Activated CD8-positive, alpha-beta memory T cell treated with anti-CD3 and anti-CD28 coated beads for 36 hours (primary cell): ENCODE measurements at regions not wholly inside any gene's neighbourhood (a gene's known extent, or its start where the extent isn't known, plus 50 kb on each side); places are given as distances from the start of the nearest gene placed in this dataset.

Experiments used
- CTCF ChIA-PET: fragments of 350-600 bp; sonication (Branson Sonifier 250); formaldehyde crosslinking; loops from one replicate; lab custom pipeline; 2021; ENCODE audit warnings: antibody characterized with exemption; lab: Charles Lee
- POLR2A ChIA-PET: fragments of 350-600 bp; sonication (Branson Sonifier 250); formaldehyde crosslinking; loops from one replicate; lab custom pipeline; 2021; ENCODE audit warnings: antibody characterized with exemption; lab: Charles Lee

DNA sequence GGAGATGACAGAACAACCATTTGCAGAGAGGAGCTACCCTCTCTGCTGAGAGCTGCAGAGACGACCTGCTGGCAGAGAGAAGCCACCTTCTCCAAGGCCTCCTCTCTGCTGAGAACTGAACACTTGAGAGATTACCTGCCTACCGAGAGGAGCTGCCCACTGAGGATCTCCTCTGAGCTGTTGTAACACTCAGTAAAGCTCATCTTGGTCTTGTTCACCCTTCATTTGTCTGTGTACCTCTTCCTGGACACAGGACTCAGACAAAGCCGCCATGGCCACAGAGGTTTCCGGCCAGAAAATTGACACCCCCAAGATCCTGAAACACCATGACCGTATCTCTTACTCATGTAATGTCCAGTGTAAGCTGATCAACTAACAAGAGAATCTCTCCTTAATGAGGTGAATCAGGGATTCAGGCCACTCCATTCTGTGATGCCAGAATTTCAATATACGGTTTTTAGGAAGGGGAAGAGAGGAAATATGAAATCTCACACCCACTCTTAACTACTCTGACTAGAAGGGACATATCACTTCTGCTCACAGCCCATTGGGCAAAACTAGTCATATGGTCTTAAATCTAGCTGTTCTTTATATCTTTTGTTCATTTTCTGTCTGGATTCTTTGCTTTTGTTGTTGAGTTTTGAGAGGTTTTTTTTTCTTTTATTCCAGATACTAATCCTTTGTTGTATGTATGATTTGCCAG lies 83.8 kb downstream of the RHOU start:
- ChIA-PET CTCF (no interaction called here), POLR2A (no interaction called here)

DNA sequence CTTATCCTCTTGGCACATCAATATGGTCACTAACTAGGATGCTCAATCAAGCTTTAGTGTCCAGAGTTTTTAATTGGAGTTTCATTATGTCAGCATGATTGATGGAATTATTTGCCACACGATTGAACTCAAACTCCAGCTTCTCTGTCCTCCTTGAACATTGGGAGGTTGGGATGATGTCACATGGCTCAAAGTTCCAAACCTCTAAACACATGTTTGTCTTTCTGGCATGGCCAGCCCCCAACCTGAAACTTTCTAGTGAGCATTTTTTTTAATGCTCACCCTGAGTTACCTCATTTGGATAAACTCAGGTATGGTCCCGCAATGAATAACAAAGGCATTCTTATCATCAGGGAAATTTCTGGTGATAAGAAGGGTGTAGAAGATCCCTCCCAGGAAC lies 86.0 kb downstream of the RHOU start:
- CTCF ChIA-PET, result no interaction called here

DNA sequence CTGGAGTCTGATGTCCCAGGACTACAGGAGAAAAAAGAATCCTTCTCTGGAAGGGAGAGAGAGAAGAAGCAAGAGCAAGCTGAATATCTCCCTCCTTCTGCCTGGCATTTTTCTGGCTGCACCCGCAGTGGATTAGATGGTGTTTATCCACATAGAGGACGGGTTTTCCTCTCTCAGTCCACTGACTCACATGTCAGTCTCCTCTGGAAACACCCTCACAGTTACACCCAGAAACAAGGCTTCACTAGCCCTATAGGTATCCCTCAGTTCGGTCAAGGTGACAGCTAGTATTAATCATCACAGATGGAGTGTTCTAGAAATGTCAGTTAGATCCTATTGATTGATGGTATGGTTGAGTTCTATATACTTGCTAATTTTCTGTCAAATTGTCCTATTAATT lies 87.9 kb downstream of the RHOU start:
- POLR2A ChIA-PET, result no interaction called here
- CTCF ChIA-PET, result no interaction called here

More for the DNA sequence above, 86.0 kb downstream of the RHOU start:
- POLR2A ChIA-PET, result no interaction called here

DNA sequence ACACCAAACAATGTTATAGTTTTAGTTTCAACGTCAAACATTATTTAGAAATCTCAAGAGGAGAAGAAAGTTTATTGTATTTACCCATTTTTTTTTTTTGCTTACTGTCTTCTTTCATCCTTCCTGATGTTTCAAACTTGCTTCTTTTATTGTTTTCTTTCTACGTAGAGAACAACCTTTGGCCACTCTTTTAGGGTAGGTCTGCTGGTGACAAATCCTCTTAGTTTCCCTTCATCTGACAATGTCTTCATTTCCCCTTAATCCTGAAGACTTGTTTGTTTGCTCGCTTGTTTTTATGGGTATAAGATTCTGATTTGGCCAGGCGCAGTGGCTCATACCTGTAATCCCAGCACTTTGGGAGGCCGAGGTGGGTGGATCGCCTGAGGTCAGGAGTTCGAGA lies 89.1 kb downstream of the RHOU start:
- CTCF ChIA-PET, result no interaction called here

DNA sequence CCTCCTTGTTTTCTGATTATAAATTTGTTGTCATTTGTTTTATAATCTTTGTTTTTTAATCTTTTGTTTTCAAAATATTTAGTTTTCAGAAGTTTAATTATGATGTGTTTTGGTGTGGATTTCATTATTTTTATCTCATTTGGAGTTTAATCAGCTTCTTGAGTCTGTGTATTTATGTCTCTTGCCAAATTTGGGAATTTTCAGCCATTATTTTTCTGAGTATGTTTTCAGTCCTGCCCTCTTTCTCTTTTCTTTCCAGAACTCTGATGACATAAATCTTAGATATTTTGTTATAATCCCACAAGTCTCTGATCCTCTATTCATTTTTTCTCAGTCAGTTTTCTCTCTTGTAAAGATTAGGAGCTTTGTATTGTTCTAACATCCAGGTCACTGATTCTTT lies 89.8 kb downstream of the RHOU start:
- ChIA-PET POLR2A (no interaction called here), CTCF (interaction anchor here (0.7 kb wide), 1 partner anchor 30 kb away, joined by 3 read pairs; no protein-coding TSS in a partner anchor)

More for the DNA sequence above, 89.1 kb downstream of the RHOU start:
- POLR2A ChIA-PET, result no interaction called here

DNA sequence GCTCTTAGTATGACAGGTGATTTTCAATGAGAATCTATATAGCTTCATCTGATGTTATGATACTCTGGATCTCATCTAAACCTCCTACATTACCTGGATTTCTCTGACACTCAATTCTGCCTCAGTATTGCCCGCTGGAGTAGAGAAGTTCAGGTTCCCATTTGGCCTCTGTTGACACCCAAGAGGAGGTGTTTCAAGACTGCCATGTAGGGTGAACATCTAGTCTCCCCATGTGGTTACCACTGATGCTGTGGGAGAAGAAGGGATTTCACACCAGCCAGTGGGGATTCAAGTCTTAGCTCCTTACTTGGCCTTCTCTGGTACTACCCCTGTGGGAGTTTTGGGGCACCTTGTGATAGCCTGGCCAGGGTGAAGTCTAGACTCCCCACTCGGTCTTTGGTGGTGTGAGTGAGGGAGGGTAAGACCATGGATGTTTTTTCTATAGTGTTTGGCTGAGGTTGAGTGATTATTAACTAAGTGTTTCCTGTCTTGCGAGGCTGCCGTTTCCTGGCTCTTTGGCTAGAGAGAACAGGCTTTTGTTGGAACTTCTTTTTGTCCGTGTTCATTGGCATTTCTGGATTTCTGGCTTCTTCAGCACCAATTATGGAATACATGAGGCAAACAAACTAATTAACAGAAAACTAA lies 90.7 kb downstream of the RHOU start:
- ChIA-PET POLR2A (no interaction called here), CTCF (interaction anchor here (1.6 kb wide), 1 partner anchor 91 kb away, joined by 4 read pairs; no protein-coding TSS in a partner anchor)

DNA sequence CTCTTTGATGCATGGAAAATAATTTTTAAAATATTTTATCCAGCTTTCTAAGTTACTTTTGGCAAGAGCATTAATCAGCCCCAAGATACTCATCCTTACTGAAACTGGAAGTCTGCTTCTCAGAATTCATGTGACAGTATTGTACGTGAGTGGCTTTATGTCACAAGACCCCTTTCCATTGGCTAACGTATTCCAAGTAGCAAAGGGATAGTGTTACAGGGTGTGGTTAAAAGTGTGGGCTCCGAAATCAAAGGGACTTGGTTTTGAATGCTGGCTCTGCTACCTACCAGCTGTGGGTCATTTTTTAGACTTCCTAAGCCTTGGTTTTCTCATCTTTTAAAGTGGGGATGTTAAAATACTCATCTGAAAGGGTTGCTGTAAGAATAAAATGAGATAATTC lies 91.7 kb downstream of the RHOU start:
- ChIA-PET POLR2A (no interaction called here), CTCF (interaction anchor here (1.6 kb wide), 1 partner anchor 93 kb away, joined by 4 read pairs; no protein-coding TSS in a partner anchor)

DNA sequence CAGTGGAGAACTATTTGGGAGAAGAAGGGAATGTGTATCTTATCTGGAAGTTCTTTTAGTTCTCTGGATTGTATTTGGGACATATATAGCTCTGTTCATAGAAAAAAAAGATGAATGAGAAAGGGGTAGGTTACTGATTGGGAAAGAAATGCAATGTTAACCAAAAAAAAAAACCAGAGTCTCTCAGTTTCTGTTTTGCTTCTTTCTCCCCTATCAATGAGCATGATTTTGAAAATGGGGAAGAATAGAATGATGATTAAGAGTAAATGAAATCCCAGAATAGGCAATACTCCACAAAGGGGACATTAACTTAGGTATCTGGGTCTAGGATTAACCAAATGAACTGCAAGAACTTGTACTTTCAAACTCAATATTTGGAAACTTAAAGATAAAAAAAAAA lies 92.9 kb downstream of the RHOU start:
- POLR2A ChIA-PET, result no interaction called here
- CTCF ChIA-PET, result no interaction called here

DNA sequence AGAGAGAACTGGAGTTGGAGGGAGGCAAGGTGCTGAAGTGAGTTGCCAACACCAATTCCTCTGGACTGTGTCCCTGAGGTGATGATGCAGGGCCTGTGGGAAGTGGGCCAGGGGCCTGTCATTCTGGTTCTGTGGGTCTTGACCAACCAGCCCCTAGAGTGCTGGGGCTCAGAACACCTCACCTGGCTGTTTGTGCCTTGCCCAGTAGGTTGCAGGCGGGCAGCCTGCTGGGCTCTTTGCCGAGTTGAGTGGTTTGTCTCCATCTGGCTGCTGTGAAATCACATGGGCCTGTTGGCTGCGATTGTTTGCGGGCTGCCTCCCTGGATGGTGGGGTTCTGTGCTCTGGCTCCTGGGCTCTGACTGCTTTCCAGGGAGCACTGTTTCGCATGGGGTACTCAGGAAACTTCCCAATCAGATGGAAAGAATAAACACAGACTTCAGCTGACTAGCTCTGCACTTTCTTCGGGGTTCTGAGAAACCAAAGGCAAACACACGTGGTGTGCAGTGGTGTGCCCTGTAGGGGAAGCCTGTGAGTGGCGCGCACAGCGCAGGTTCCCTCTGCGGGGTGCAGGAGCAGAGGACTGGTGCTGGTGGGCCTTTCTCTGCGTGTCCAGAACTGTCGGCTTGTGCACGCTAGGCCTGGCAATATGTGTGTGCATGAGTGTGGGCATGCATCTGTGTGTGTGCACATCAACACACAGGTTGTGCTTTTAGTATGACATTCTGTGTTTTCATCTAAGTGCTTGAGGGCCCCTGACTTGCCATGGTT lies 95.1 kb downstream of the RHOU start:
- POLR2A ChIA-PET, result no interaction called here
- CTCF ChIA-PET, result no interaction called here

DNA sequence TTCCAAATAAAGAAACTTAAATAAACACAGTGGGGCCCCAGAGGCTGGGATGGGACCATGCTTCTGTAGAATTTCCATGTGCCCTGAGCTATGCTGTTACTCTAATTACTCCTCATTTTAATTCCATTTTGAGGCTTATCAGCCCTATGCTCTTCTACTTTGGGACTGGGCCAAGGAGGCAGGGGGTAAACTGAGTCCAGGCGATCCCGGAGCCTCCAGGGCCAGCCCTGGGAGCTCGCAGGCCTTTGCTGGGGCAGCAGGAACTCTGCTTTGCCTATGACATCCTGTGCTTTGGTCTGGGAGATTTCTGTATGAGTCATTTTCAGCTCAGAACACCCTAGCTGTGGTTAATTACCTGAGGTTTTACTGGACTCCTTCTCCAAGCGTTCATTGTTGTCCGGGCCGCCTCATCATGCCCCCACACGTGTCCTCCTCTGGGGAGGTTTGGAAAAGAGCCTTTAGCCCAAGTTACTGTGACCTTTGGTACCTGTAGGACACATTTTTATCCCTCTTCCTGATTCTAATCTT lies 95.7 kb downstream of the RHOU start:
- ChIA-PET CTCF (no interaction called here), POLR2A (no interaction called here)

DNA sequence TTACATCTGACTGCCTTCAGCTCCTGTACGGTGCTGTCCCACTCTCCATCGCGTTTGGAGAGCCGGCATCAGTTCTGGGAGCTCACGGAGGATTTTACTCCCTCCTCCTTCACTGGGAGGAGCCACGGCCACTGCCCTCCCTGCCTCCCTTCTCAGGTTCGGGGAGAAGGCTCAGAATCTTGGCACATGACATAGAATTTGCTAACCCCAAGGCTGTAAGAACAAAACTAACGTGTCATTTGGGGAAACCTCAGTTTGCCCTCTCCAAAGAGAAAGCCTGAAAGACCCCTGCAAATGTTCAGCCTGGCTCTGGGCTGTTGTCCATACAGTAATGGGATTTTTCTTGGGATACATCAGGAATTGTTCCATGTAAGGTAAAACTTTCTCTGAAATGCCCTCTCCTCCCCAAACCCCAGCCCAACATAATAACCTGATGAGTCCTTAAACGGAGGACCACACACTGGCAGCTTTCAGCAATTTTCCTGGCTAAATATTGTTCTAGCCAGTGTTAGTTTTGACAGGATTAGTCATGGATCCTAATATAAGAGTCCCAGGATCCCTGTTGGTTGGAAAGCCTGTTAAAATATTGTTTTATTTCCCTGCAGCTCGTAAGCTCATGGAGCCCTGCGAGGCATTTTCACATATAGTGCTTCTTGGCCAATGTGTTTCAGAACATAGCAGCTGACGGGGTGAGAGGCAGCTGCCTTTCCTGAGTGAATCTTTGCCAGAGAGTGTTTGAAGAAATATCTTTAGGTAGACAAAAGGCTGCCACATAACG lies 98.8 kb downstream of the RHOU start:
- POLR2A ChIA-PET, result no interaction called here
- CTCF ChIA-PET, result no interaction called here

DNA sequence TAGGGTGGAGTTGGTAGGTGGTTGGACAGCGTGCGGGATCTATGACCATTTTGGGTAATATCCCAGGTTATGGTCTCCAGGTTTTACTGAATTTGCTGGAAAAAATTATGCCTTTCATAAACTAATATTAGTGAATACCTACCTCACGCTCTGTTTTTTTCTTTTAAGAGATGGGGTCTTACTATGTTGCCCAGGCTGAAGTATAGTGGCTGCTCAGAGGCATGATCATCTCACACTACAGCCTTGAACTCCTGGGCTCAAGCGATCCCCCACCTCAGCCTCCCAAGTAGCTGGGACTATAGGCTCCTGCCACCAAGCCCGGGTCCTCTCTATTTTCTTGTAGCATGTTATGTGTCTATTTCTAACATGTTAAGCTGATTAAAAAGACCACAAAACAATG lies 100.2 kb downstream of the RHOU start:
- CTCF ChIA-PET, result no interaction called here
- POLR2A ChIA-PET, result no interaction called here

DNA sequence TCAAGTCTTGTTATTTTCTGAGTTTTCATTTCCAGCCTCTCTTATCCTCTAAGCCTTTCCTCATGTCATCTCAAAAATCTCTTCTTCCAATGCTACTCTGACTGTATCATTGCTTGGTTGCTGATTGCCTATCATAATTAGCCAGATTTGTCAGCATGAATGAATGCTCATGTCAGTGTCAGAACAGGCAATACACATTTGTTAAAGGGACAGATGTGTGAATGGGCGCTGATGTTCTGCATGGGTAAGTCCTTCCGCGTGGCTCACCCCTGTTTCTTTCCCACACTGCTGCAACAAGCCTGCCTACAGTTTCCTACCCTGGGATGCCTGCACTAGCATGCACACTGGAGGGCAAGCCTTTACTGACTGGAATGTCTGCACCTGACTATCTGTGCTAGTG lies 100.6 kb downstream of the RHOU start:
- ChIA-PET CTCF (no interaction called here), POLR2A (no interaction called here)

DNA sequence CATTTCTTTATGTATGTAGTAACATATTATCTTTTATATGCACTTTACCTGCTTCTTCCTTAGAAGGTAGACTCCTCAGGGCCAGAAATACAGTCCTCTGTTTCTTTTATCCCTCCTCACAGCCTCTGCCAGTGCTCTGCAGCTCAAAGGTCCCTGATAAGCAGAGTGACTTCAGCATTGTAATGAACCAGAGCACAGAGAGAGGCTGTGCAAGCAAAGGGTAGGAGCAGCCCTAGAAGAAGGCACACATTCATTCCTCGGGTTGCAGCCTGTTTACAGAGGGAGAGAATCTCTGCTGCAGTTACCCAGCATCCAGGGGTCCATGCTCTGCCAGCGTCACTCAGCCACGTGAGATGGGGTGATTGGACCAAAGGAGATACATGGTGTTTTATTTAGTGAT lies 101.1 kb downstream of the RHOU start:
- POLR2A ChIA-PET, result no interaction called here
- CTCF ChIA-PET, result no interaction called here

DNA sequence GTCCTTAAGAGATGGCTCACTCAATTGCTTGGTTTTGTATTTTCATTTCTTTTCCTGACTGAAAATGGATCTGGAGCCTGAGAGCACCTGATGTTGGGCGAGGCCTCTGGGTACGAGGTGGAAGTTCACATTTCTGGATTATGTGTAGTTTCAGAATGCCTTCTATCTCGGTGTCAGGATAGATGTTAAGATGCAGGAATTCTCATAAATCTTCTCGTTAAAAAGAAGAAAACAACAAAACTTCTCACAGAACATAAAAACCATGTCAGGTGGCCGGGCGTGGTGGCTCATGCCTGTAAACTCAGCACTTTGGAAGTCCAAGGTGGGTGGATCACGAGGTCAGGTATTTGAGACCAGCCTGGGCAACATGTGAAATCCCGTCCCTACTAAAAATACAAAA lies 101.8 kb downstream of the RHOU start:
- POLR2A ChIA-PET, result no interaction called here
- CTCF ChIA-PET, result no interaction called here

DNA sequence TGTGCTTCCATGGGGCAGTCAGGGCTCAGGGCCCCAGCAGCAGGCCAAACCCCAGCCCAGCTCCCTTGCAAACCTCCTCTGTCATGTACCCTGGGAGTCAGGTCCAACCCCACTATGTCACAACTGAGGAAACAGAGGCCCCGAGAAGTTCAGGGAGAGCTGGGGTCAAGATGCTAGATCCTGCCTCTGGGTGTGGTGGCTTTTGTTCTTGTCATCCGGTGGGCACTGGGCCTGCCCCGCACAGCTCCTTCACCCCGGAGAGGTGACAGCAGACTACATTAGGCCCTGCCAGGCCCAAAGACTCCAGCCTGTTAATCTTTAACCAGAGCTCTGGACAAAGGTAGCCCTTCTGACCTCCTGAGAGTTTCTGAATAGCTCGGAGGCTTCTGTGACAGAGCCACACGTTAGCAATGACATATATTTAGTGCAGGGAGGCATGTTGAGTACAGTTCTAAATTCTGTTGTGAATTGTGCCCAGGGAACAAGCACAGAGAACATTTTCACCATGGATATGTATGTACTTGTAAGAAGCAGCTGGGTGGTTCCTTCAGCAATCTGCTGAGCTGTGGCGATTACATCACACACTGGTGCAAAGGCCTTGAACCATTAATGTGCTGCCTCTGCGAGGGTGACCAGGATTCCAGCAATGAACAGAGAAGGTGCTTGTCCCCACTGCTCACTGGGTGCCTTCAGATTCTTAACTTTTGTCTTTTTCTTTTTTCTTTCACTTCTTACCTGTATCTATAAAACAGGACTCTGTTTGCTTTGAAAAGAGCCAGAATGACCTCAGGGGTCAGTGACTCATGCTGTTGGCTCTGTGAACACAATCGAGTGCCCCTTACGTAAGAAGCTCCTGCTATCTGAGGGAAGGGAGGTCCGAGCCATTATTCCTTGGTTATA lies 102.8 kb downstream of the RHOU start:
- CTCF ChIA-PET, result no interaction called here
- POLR2A ChIA-PET, result no interaction called here

DNA sequence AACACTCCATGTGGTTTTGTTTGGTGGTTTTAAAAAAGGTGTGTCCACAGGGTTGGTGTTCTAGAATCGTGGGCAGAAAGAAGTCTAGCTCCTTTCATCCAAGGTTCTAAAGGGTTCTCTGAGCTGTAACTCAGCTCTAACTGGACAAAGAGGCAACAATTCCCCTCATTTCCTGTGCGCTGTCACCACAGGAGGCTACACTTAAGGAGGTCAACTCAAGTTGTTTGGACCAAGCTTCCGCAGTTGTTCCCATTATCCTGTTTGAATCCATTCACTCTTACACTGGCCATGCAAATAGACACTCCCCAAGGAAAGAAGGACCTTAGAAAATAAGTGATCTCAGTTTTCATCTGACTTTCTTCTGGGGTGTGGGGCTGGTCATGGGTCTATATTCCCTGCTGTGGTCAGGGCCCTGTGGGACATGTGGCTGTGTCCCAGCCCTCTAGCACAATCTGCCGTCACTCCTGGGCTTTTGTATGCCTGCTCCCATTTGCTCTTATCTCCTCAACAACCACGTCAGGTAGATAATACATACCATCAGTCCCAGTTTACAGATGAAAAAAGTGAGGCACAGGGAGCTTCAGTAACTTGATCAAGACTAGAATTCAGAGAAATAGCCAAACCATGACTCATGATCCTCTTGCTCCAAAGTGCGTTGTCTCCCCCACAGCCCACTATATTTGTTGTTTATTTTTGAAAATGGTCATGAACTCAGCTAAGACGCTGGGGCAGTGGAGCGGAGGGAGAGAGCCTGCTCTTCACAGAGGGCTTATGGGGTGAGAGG lies 103.6 kb downstream of the RHOU start:
- ChIA-PET POLR2A (no interaction called here), CTCF (no interaction called here)

DNA sequence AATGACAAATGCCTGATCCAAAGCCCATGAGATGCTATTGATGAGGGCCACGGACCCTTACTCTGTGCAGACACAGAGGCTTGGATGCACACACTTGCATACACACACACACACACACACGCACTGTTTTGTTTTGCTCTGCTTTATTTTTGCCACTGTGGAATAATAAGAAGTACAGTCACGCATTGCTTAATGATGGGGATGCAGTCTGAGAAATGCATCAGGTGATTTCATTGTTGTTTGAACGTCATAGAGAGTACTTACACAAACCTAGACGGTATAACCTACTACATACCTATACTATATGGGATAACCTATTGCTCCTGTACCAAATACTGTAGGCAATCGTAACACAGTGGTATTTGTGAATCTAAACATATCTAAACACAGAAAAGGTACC lies 104.4 kb downstream of the RHOU start:
- CTCF ChIA-PET, result no interaction called here
- POLR2A ChIA-PET, result no interaction called here
